Activated naive CD4-positive, alpha-beta T cell treated with anti-CD3 and anti-CD28 coated beads, Interleukin-2, amount 50 U/mL, for 24 hours (primary cell): ENCODE measurements at regions not wholly inside any gene's neighbourhood (a gene's known extent, or its start where the extent isn't known, plus 50 kb on each side); places are given as distances from the start of the nearest gene placed in this dataset.
"Not testable (repeated sequence)": the region's sequence is repeated elsewhere in the genome, so short reads cannot be mapped to it uniquely, and the experiment has no call there.

ENCODE experiments used
- H3K27ac Mint-ChIP-seq: one replicate; pipeline ENCODE4 v1.8.0; 2021; ENCODE audit warnings: mild to moderate bottlenecking, mixed read lengths
- H3K27me3 Mint-ChIP-seq: one replicate; pipeline ENCODE4 v1.8.0; 2021; ENCODE audit warnings: mixed read lengths
- H3K36me3 Mint-ChIP-seq: one replicate; pipeline ENCODE4 v1.8.0; 2021; ENCODE audit warnings: mixed read lengths
- H3K4me1 Mint-ChIP-seq: one replicate; pipeline ENCODE4 v1.8.0; 2021; ENCODE audit warnings: mixed read lengths
- H3K4me3 Mint-ChIP-seq: one replicate; pipeline ENCODE4 v1.8.0; 2021; ENCODE audit warnings: mild to moderate bottlenecking, mixed read lengths
- H3K9me3 Mint-ChIP-seq: one replicate; pipeline ENCODE4 v1.8.0; 2021; ENCODE audit warnings: mixed read lengths

GRCh38 chr9:29514862-29515261 is 1941.6 kb upstream of the C9orf72 start:
- no peaks in the 10 kb centered on the region for H3K4me1 Mint-ChIP-seq
- no peak overlapping the region for H3K4me3 Mint-ChIP-seq
- H3K9me3 Mint-ChIP-seq: peaks cover 6% of the 10 kb centered on the region
- no peaks in the 10 kb centered on the region for H3K27me3 Mint-ChIP-seq
- no peaks in the 10 kb centered on the region for H3K36me3 Mint-ChIP-seq
- no peak overlapping the region for H3K27ac Mint-ChIP-seq

- H3K27me3 Mint-ChIP-seq: no peaks in the 10 kb centered on the region
- no peak overlapping the region for H3K4me3 Mint-ChIP-seq
- no peak overlapping the region for H3K27ac Mint-ChIP-seq
- H3K9me3 Mint-ChIP-seq: peaks cover 4% of the 10 kb centered on the region
- H3K36me3 Mint-ChIP-seq: no peaks in the 10 kb centered on the region
- H3K4me1 Mint-ChIP-seq: no peaks in the 10 kb centered on the region
Observed at GRCh38 chr9:29548436-29548835, 1975.2 kb upstream of the C9orf72 start.

- no peak overlapping the region for H3K4me3 Mint-ChIP-seq
- H3K27me3 Mint-ChIP-seq: no peaks in the 10 kb centered on the region
- H3K27ac Mint-ChIP-seq: no peak overlapping the region
- H3K4me1 Mint-ChIP-seq: no peaks in the 10 kb centered on the region
- H3K9me3 Mint-ChIP-seq: no peaks in the 10 kb centered on the region
- H3K36me3 Mint-ChIP-seq: no peaks in the 10 kb centered on the region
Observed at GRCh38 chr9:29555502-29555901, 1982.2 kb upstream of the C9orf72 start.

DNA sequence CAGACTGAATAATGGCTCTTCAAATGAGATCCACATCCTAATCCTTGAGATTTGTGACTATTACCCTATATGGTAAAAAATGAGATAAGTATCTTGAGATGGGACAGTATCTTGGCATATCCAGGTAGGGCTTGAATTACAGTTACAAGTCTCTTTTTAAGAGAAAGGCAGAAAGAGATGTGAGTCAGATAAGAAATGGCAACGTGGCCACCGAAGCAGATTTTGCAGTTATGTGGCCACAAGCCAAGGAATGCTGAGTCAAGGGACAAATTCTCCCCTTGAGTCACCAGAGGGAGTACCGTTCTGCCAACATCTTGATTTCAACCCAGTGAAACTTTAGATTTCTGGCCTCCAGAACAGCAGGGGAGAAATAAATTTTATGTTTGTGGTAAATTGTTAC is 1983.0 kb upstream of the C9orf72 start:
- Mint-ChIP-seq H3K9me3 (no peaks in the 10 kb centered on the region), H3K4me1 (no peaks in the 10 kb centered on the region), H3K36me3 (no peaks in the 10 kb centered on the region), H3K4me3 (no peak overlapping the region), H3K27ac (no peak overlapping the region), H3K27me3 (no peaks in the 10 kb centered on the region)

- no peaks in the 10 kb centered on the region for H3K36me3 Mint-ChIP-seq
- no peaks in the 10 kb centered on the region for H3K4me1 Mint-ChIP-seq
- H3K27me3 Mint-ChIP-seq: no peaks in the 10 kb centered on the region
- H3K27ac Mint-ChIP-seq: no peak overlapping the region
- no peak overlapping the region for H3K4me3 Mint-ChIP-seq
- no peaks in the 10 kb centered on the region for H3K9me3 Mint-ChIP-seq
Observed at GRCh38 chr9:29556746-29557145, 1983.5 kb upstream of the C9orf72 start.

- no peak overlapping the region for H3K4me3 Mint-ChIP-seq
- no peaks in the 10 kb centered on the region for H3K27me3 Mint-ChIP-seq
- H3K9me3 Mint-ChIP-seq: no peaks in the 10 kb centered on the region
- H3K27ac Mint-ChIP-seq: no peak overlapping the region
- no peaks in the 10 kb centered on the region for H3K36me3 Mint-ChIP-seq
- no peaks in the 10 kb centered on the region for H3K4me1 Mint-ChIP-seq
Observed at GRCh38 chr9:29564564-29564963, 1991.3 kb upstream of the C9orf72 start.

DNA sequence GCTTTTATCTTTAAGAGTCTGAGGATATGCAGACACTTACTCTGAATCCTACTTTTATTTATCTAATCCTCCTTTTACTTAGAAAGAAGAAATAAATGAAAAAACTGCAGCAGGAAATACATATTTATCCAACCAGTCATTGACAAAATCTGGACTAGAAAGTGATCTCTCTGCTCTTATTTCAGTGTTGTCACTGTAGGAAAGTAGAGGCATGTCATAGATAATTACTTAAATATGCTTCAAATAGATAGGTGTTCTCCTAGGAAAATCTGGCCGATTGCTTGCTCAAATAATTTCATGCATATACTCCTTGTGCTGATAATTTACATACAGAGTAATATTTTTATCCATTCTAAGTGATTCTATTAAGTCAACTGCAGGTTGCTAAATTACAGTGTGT is 2001.9 kb upstream of the C9orf72 start:
- Mint-ChIP-seq H3K27me3 (no peaks in the 10 kb centered on the region), H3K4me1 (no peaks in the 10 kb centered on the region), H3K4me3 (no peak overlapping the region), H3K36me3 (no peaks in the 10 kb centered on the region), H3K9me3 (peaks cover 4% of the 10 kb centered on the region), H3K27ac (no peak overlapping the region)

GRCh38 chr9:29588361-29588760 is 2015.1 kb upstream of the C9orf72 start:
- Mint-ChIP-seq H3K36me3 (no peaks in the 10 kb centered on the region), H3K27me3 (no peaks in the 10 kb centered on the region), H3K27ac (no peak overlapping the region), H3K4me3 (no peak overlapping the region), H3K9me3 (peaks cover 12% of the 10 kb centered on the region), H3K4me1 (no peaks in the 10 kb centered on the region)

DNA sequence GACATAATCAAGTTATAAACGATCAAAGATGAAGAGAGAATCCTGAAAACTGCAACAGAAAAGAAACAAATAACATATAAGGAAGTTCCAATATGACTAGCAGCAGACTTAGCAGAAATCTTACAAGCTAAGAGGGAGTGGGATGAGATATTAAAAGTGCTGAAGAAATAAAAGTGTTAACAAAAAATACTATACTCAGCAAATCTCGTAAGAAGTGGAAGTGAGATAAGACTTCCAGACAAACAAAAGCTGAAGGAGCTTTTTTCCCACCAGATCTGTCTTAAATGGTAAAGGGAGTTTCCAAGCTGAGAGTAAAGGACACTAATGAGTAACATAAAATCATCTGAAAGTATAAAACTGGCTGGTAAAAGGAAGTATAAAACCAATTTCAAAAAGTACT is 2036.0 kb upstream of the C9orf72 start:
- no peaks in the 10 kb centered on the region for H3K36me3 Mint-ChIP-seq
- H3K4me3 Mint-ChIP-seq: no peak overlapping the region
- no peak overlapping the region for H3K27ac Mint-ChIP-seq
- H3K9me3 Mint-ChIP-seq: no peaks in the 10 kb centered on the region
- H3K4me1 Mint-ChIP-seq: no peaks in the 10 kb centered on the region
- no peaks in the 10 kb centered on the region for H3K27me3 Mint-ChIP-seq

- H3K4me1 Mint-ChIP-seq: no peaks in the 10 kb centered on the region
- no peaks in the 10 kb centered on the region for H3K27me3 Mint-ChIP-seq
Observed at GRCh38 chr9:29613773-29614172, 2040.5 kb upstream of the C9orf72 start.

GRCh38 chr9:29616844-29617243 is 2043.6 kb upstream of the C9orf72 start:
- Mint-ChIP-seq H3K27me3 (no peaks in the 10 kb centered on the region), H3K9me3 (no peaks in the 10 kb centered on the region), H3K4me1 (no peaks in the 10 kb centered on the region), H3K4me3 (no peak overlapping the region), H3K36me3 (no peaks in the 10 kb centered on the region), H3K27ac (no peak overlapping the region)

More at GRCh38 chr9:29613773-29614172, 2040.5 kb upstream of the C9orf72 start:
- H3K36me3 Mint-ChIP-seq: no peaks in the 10 kb centered on the region
- H3K4me3 Mint-ChIP-seq: no peak overlapping the region
- no peaks in the 10 kb centered on the region for H3K9me3 Mint-ChIP-seq
- H3K27ac Mint-ChIP-seq: no peak overlapping the region

DNA sequence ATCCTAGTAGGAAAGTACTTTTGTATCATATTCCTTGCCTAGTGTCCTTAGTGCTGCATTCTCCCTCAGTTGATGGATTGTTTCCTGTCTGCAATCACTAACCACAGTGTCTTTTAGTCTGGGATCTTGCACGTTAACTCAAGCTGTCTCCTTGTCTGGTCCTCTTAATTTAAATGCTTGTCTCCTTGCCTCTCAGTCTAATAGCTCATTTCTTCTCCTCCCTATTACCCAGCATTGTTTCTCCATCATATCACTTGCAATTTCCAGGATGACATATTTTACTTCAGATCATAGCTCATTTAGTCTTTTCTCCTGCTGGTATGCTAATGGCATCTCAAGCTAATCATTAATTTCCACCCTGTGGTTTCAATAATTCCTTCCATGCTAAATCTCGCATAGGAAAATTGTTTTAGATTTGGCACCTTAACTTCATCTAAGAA is 2052.0 kb upstream of the C9orf72 start:
- H3K4me1 Mint-ChIP-seq: no peaks in the 10 kb centered on the region
- no peaks in the 10 kb centered on the region for H3K9me3 Mint-ChIP-seq
- no peak overlapping the region for H3K4me3 Mint-ChIP-seq
- no peaks in the 10 kb centered on the region for H3K27me3 Mint-ChIP-seq
- H3K27ac Mint-ChIP-seq: no peak overlapping the region
- H3K36me3 Mint-ChIP-seq: no peaks in the 10 kb centered on the region

- H3K9me3 Mint-ChIP-seq: no peaks in the 10 kb centered on the region
- no peaks in the 10 kb centered on the region for H3K4me1 Mint-ChIP-seq
- H3K4me3 Mint-ChIP-seq: no peak overlapping the region
- no peaks in the 10 kb centered on the region for H3K27me3 Mint-ChIP-seq
- H3K36me3 Mint-ChIP-seq: no peaks in the 10 kb centered on the region
- H3K27ac Mint-ChIP-seq: no peak overlapping the region
Observed at GRCh38 chr9:29625931-29626330, 2052.7 kb upstream of the C9orf72 start.

- not testable (repeated sequence) for H3K4me3 Mint-ChIP-seq, H3K4me1 Mint-ChIP-seq
Observed at GRCh38 chr9:29628856-29629255, 2055.6 kb upstream of the C9orf72 start.

DNA sequence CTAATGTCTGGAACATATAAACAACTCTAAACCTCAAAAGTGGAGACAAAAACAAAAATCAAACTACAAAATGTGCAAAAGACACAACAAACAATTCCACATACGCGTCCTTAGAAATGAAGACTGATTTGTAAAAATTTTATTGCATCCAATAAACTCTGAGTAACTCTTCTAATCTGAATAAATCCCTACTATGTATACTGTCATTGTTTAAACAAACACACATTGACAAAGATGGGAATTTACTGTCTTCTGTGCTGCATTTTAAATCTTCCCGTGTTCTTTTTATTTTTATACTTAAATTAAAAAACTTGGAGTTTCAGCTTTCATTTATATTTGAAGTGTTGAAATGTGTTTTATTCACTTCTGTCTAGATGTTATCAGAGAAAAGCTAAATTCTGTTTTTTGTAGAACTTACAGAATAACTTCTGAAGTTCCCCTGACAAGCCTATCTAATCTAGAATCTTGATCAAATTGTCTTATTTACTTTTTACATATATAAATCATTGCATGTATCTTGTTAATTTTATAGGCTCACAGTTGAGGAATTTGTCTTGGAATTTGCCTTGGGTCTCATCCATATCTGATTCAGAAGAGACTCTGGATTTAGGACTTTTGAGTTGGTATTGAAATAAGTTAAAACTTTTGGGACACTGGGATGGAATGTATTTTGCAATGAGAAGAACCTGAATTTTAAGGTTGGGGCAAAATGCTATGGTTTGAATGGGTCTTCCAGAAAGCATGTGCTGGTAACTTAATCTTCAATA is 2064.4 kb upstream of the C9orf72 start:
- no peaks in the 10 kb centered on the region for H3K36me3 Mint-ChIP-seq
- H3K4me1 Mint-ChIP-seq: no peaks in the 10 kb centered on the region
- H3K9me3 Mint-ChIP-seq: no peaks in the 10 kb centered on the region
- H3K27me3 Mint-ChIP-seq: no peaks in the 10 kb centered on the region
- no peak overlapping the region for H3K27ac Mint-ChIP-seq
- H3K4me3 Mint-ChIP-seq: no peak overlapping the region

More at GRCh38 chr9:29628856-29629255, 2055.6 kb upstream of the C9orf72 start:
- not testable (repeated sequence) for H3K36me3 Mint-ChIP-seq, H3K9me3 Mint-ChIP-seq, H3K27me3 Mint-ChIP-seq, H3K27ac Mint-ChIP-seq

DNA sequence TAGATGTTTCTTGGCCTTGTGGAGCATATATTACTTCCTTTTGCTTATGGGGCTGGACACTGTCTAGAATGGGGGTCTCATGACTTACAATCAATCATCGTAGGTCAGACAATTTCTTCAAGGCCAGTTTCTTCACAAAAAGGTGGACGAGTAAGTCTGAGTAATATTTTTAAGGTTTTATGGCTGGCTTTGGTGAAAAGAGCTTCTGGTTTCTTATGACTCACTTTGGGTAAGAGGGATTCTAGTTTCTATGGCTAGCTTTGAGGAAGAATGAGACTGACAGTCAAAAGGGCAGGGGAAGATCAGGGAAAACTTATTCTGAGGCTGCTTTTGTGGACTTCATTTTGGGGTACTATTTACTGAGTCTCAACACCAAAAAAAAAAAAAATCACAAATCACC is 2067.2 kb upstream of the C9orf72 start:
- H3K27me3 Mint-ChIP-seq: no peaks in the 10 kb centered on the region

DNA sequence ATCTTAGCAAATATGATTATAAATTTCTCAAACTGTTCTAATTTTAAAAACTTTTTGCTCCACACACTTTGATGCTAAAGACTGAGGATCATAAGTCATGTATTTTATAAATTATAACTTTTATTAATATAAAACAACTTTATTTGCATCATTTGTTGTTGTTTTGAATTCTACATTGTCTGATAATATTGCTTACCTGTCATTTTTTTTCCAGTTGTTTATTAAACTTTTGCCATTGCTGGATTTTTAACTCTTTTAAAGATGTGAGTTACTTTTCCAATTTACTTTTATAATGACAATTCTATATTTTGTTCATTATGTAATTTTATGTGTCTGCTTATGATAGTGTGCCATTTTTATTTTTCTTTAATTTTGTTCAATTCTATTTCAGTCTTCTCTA is 2071.2 kb upstream of the C9orf72 start:
- no peaks in the 10 kb centered on the region for H3K9me3 Mint-ChIP-seq
- no peaks in the 10 kb centered on the region for H3K36me3 Mint-ChIP-seq
- no peaks in the 10 kb centered on the region for H3K27me3 Mint-ChIP-seq
- no peaks in the 10 kb centered on the region for H3K4me1 Mint-ChIP-seq
- no peak overlapping the region for H3K27ac Mint-ChIP-seq
- H3K4me3 Mint-ChIP-seq: no peak overlapping the region

More for the DNA sequence above, 2067.2 kb upstream of the C9orf72 start:
- Mint-ChIP-seq H3K4me1 (no peaks in the 10 kb centered on the region), H3K36me3 (no peaks in the 10 kb centered on the region), H3K27ac (no peak overlapping the region), H3K9me3 (no peaks in the 10 kb centered on the region), H3K4me3 (no peak overlapping the region)
